Tibial artery (tissue), 4 donors: ENCODE measurements at regions not wholly inside any gene's neighbourhood (a gene's known extent, or its start where the extent isn't known, plus 50 kb on each side); places are given as distances from the start of the nearest gene placed in this dataset.

ENCODE experiments used
- DNase-seq, 2 donors: peaks; one replicate each; pipeline ENCODE4 v3.0.0-alpha.2; 2019
- H3K27ac ChIP-seq, 2 donors: fragments of 200-600 bp; sonication (generic) in 1 of 2; 1 replicate in 1 of 2; 2 replicates in 1 of 2; pipeline ENCODE4 v1.5.1; 2018 to 2019; ENCODE audit warnings: mild to moderate bottlenecking in 1 of 2
- H3K27me3 ChIP-seq, 2 donors: fragments of 200-600 bp; sonication (generic) in 1 of 2; one replicate each; pipeline versions ENCODE4 v1.5.1 to v1.6.0; 2016 to 2019
- H3K36me3 ChIP-seq, 3 donors: fragments of 200-600 bp; sonication (generic) in 2 of 3; one replicate each; pipeline ENCODE4 v1.5.1; 2016 to 2019; ENCODE audit warnings: mild to moderate bottlenecking in 2 of 3
- H3K4me1 ChIP-seq, 4 donors: fragments of 200-600 bp; sonication (generic) in 2 of 4; 1 replicate in 3 of 4; 2 replicates in 1 of 4; pipeline ENCODE4 v1.5.1; 2016 to 2019
- H3K4me3 ChIP-seq, 2 donors: fragments of 200-600 bp; sonication (generic) in 1 of 2; 1 replicate in 1 of 2; 2 replicates in 1 of 2; pipeline ENCODE4 v1.5.1; 2018 to 2019; ENCODE audit warnings: mild to moderate bottlenecking in 2 of 2
- H3K9me3 ChIP-seq, 3 donors: fragments of 200-600 bp; sonication (generic) in 1 of 3; one replicate each; pipeline ENCODE4 v1.5.1; 2016 to 2019
- intact Hi-C: fragments of 100-400 bp; cut with DNase I; formaldehyde crosslinking; loops from one replicate; pipeline ENCODE4 v1.15.0; 2023; ENCODE audit warnings: low total_unique reads
- TF ChIP-seq, protein P1 (sequence below), 2 experiments: fragments of 200-600 bp in 1 of 2; fragments of 450-650 bp in 1 of 2; IDR thresholded peaks; one replicate each; pipeline ENCODE4 v1.5.1; 2017 to 2019; ENCODE audit warnings: antibody characterized with exemption in 2 of 2, mild to moderate bottlenecking in 1 of 2, moderate library complexity in 1 of 2

DNA sequence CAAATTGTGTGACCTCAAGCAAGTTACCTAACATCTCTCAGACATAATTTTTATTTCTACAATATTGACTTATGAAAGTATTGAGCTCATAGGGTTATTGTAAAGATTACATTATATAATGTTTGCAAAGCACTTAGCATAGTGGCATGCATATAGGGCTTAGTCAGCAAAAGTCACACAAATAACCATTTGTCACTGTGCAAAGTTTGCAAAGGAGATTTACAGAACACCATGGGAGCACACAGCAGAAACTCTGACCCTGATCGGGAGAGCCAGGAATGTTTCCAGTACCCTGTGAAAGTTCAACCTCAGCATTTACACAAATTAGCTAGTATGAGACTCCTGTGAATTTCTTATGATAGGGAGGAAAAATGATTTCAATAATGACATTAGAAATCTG, 804.6 kb upstream of the RAG2 start:
- no peak for DNase-seq
- Histone ChIP-seq H3K36me3 (no peaks in the 10 kb centered on the region), H3K4me1 (no peaks in the 10 kb centered on the region), H3K9me3 (no peaks in the 10 kb centered on the region), H3K4me3 (no peak overlapping the region), H3K27me3 (no peaks in the 10 kb centered on the region), H3K27ac (no peak overlapping the region)
- TF ChIP-seq, protein P1, sequence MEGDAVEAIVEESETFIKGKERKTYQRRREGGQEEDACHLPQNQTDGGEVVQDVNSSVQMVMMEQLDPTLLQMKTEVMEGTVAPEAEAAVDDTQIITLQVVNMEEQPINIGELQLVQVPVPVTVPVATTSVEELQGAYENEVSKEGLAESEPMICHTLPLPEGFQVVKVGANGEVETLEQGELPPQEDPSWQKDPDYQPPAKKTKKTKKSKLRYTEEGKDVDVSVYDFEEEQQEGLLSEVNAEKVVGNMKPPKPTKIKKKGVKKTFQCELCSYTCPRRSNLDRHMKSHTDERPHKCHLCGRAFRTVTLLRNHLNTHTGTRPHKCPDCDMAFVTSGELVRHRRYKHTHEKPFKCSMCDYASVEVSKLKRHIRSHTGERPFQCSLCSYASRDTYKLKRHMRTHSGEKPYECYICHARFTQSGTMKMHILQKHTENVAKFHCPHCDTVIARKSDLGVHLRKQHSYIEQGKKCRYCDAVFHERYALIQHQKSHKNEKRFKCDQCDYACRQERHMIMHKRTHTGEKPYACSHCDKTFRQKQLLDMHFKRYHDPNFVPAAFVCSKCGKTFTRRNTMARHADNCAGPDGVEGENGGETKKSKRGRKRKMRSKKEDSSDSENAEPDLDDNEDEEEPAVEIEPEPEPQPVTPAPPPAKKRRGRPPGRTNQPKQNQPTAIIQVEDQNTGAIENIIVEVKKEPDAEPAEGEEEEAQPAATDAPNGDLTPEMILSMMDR (IDR thresholded peaks at IDR 0.05), result no peak
- intact Hi-C loops, result no loop called here

DNA sequence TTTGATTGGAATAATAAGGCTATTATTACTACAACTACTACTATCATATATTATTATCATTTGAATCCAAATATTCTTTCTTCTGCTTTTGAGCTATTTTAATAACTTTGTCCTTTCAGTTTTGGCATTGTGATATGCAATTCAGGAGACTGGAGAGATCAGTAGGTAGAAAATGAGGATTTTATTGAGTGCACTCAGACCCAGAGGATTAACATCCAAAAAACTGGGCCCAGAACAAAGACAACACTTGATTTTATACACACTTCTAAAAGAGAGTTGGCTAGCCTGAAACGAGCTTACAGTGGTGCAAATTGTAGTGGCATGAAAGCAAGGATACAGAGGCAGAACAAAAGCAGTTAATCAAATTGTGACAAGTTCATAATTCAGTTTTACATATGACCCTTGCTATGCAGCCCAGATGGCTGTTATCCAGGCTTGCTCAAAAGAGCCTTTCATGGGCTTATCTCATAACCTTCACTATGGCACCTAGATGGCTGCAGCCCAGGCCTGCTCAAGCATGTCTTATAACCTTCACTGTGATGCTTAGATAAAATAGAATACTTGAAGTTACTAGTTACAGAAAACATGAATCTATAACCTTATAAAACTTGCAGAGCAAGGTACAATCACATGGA, 796.3 kb upstream of the RAG2 start:
- Histone ChIP-seq H3K27me3 (no peaks in the 10 kb centered on the region), H3K9me3 (peaks cover 0 to 6% (median 0%) of the 10 kb centered on the region in 3 donors), H3K4me3 (no peak overlapping the region), H3K4me1 (no peaks in the 10 kb centered on the region), H3K36me3 (no peaks in the 10 kb centered on the region), H3K27ac (no peak overlapping the region)
- no peak for DNase-seq
- TF ChIP-seq, protein P1 (IDR thresholded peaks at IDR 0.05), result no peak
- intact Hi-C loops, result no loop called here

- Histone ChIP-seq H3K4me1 (no peaks in the 10 kb centered on the region), H3K27me3 (no peaks in the 10 kb centered on the region), H3K4me3 (no peak overlapping the region), H3K9me3 (peaks cover 0 to 6% (median 0%) of the 10 kb centered on the region in 3 donors), H3K27ac (no peak overlapping the region), H3K36me3 (no peaks in the 10 kb centered on the region)
- intact Hi-C loops, result no loop called here
- DNase-seq, result no peak
- TF ChIP-seq, protein P1 (IDR thresholded peaks at IDR 0.05), result no peak
These were observed 793.6 kb upstream of the RAG2 start for GRCh38 chr11:37391615-37392014.

GRCh38 chr11:37390576-37391083, 792.6 kb upstream of the RAG2 start:
- intact Hi-C loops, result no loop called here
- DNase-seq, result no peak
- H3K36me3 ChIP-seq, result no peaks in the 10 kb centered on the region
- no peaks in the 10 kb centered on the region for H3K4me1 ChIP-seq
- peaks cover 0 to 6% (median 0%) of the 10 kb centered on the region in 3 donors for H3K9me3 ChIP-seq
- TF ChIP-seq, protein P1 (IDR thresholded peaks at IDR 0.05), result no peak
- no peaks in the 10 kb centered on the region for H3K27me3 ChIP-seq
- H3K27ac ChIP-seq, result no peak overlapping the region
- no peak overlapping the region for H3K4me3 ChIP-seq

GRCh38 chr11:37378958-37379357, 780.9 kb upstream of the RAG2 start:
- no peak overlapping the region for H3K4me3 ChIP-seq
- no peaks in the 10 kb centered on the region for H3K36me3 ChIP-seq
- H3K4me1 ChIP-seq, result no peaks in the 10 kb centered on the region
- H3K9me3 ChIP-seq, result peaks cover 0 to 6% (median 0%) of the 10 kb centered on the region in 3 donors
- no peak for DNase-seq
- H3K27ac ChIP-seq, result no peak overlapping the region
- H3K27me3 ChIP-seq, result no peaks in the 10 kb centered on the region
- TF ChIP-seq, protein P1 (IDR thresholded peaks at IDR 0.05), result no peak
- intact Hi-C loops, result no loop called here
